ENCODE measurements at regions not wholly inside any gene's neighbourhood (a gene's known extent, or its start where the extent isn't known, plus 50 kb on each side); places are given as distances from the start of the nearest gene placed in this dataset.
"Not testable (repeated sequence)": the region's sequence is repeated elsewhere in the genome, so short reads cannot be mapped to it uniquely, and the experiment has no call there.

- H3K18ac ChIP-seq (ENCODE audit: low read depth in 1 of 2, low read length in 2 of 2) = no peak overlapping the region
- H3K4me3 ChIP-seq (ENCODE audit: insufficient read depth in 1 of 2, low read depth in 1 of 2, low read length in 2 of 2) = no peak overlapping the region
- H2AFZ ChIP-seq (ENCODE audit: low read depth, low read length) = no peak overlapping the region
- no peaks in the 10 kb centered on the region for H3K4me1 ChIP-seq (ENCODE audit: control insufficient read depth, insufficient read depth, low read depth, low read length)
- no peak overlapping the region for H2AK5ac ChIP-seq (ENCODE audit: low read length, severe bottlenecking)
- DNase-seq = no peak
- H3K36me3 ChIP-seq (ENCODE audit: control insufficient read depth in 1 of 2, insufficient read depth in 2 of 2, low read depth in 1 of 2, low read length in 2 of 2) = no peaks in the 10 kb centered on the region
- H3K4me2 ChIP-seq (ENCODE audit: low read length, poor library complexity, severe bottlenecking) = no peak overlapping the region
- no peak overlapping the region for H3K27ac ChIP-seq (ENCODE audit: low read length, poor library complexity, severe bottlenecking)
- no peak overlapping the region for H3K14ac ChIP-seq (ENCODE audit: low read length in 2 of 2)
- H2BK5ac ChIP-seq (ENCODE audit: low read depth, low read length, poor library complexity, severe bottlenecking) = no peak overlapping the region
- no peak overlapping the region for H2BK12ac ChIP-seq (ENCODE audit: low read length in 2 of 2)
- H2BK120ac ChIP-seq (ENCODE audit: low read depth, low read length) = no peak overlapping the region
- H3K9ac ChIP-seq (ENCODE audit: low read length) = no peak overlapping the region
- H3K23ac ChIP-seq (ENCODE audit: low read length in 2 of 2) = no peak overlapping the region
- H3K9me3 ChIP-seq (ENCODE audit: control insufficient read depth, low read length) = peaks cover 9% of the 10 kb centered on the region
- H2BK15ac ChIP-seq (ENCODE audit: low read depth, poor library complexity, severe bottlenecking) = no peak overlapping the region
- no peak overlapping the region for H4K8ac ChIP-seq (ENCODE audit: low read length)
- H4K91ac ChIP-seq (ENCODE audit: low read length) = no peak overlapping the region
- H3K27me3 ChIP-seq (ENCODE audit: control insufficient read depth in 1 of 2, insufficient read depth in 1 of 2, low read length in 2 of 2) = no peaks in the 10 kb centered on the region
- no peak overlapping the region for H3K4ac ChIP-seq (ENCODE audit: low read depth in 1 of 2, low read length in 2 of 2)
- H3K79me1 ChIP-seq (replicated peaks; ENCODE audit: low read length, poor library complexity, severe bottlenecking) = no peaks in the 10 kb centered on the region
- no CpG with 5 or more reads among the region's 1 CpG for WGBS
These were observed 162.6 kb downstream of the MMUT start for GRCh38 chr6:49300443-49300842.

DNA sequence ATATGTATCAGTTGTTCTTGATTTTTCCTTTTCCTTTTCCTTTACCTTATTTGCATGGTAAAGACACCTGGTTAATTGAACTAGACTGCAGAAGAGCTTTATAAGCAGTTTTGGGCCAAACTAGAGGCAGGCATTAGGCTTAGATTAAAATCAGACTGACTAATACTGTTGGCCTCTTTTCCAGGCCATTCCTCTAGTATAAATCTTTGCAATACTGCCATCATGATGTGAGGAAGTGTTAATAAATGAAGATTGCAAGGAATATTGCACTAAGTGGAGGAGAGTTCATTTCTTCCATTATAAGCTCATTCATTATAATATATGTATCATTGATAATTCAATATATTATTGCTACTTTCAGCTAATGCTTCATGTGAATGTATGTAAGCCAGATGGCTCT, 163.8 kb downstream of the MMUT start:
- H3K9me3 ChIP-seq (ENCODE audit: control insufficient read depth, low read length) = peaks cover 9% of the 10 kb centered on the region
- no peaks in the 10 kb centered on the region for H3K36me3 ChIP-seq (ENCODE audit: control insufficient read depth in 1 of 2, insufficient read depth in 2 of 2, low read depth in 1 of 2, low read length in 2 of 2)
- no peak overlapping the region for H3K27ac ChIP-seq (ENCODE audit: low read length, poor library complexity, severe bottlenecking)
- H3K4me2 ChIP-seq (ENCODE audit: low read length, poor library complexity, severe bottlenecking) = no peak overlapping the region
- H2BK12ac ChIP-seq (ENCODE audit: low read length in 2 of 2) = no peak overlapping the region
- H2BK5ac ChIP-seq (ENCODE audit: low read depth, low read length, poor library complexity, severe bottlenecking) = no peak overlapping the region
- H3K4ac ChIP-seq (ENCODE audit: low read depth in 1 of 2, low read length in 2 of 2) = no peak overlapping the region
- no peak overlapping the region for H4K8ac ChIP-seq (ENCODE audit: low read length)
- peak; percentile 16 for DNase-seq
- H4K91ac ChIP-seq (ENCODE audit: low read length) = no peak overlapping the region
- no peak overlapping the region for H3K4me3 ChIP-seq (ENCODE audit: insufficient read depth in 1 of 2, low read depth in 1 of 2, low read length in 2 of 2)
- H2AFZ ChIP-seq (ENCODE audit: low read depth, low read length) = no peak overlapping the region
- no peak overlapping the region for H2BK120ac ChIP-seq (ENCODE audit: low read depth, low read length)
- H3K4me1 ChIP-seq (ENCODE audit: control insufficient read depth, insufficient read depth, low read depth, low read length) = no peaks in the 10 kb centered on the region
- H2BK15ac ChIP-seq (ENCODE audit: low read depth, poor library complexity, severe bottlenecking) = no peak overlapping the region
- no peak overlapping the region for H3K23ac ChIP-seq (ENCODE audit: low read length in 2 of 2)
- H3K14ac ChIP-seq (ENCODE audit: low read length in 2 of 2) = no peak overlapping the region
- H3K18ac ChIP-seq (ENCODE audit: low read depth in 1 of 2, low read length in 2 of 2) = no peak overlapping the region
- no peak overlapping the region for H2AK5ac ChIP-seq (ENCODE audit: low read length, severe bottlenecking)
- H3K9ac ChIP-seq (ENCODE audit: low read length) = no peak overlapping the region
- no peaks in the 10 kb centered on the region for H3K79me1 ChIP-seq (replicated peaks; ENCODE audit: low read length, poor library complexity, severe bottlenecking)
- no peaks in the 10 kb centered on the region for H3K27me3 ChIP-seq (ENCODE audit: control insufficient read depth in 1 of 2, insufficient read depth in 1 of 2, low read length in 2 of 2)

DNA sequence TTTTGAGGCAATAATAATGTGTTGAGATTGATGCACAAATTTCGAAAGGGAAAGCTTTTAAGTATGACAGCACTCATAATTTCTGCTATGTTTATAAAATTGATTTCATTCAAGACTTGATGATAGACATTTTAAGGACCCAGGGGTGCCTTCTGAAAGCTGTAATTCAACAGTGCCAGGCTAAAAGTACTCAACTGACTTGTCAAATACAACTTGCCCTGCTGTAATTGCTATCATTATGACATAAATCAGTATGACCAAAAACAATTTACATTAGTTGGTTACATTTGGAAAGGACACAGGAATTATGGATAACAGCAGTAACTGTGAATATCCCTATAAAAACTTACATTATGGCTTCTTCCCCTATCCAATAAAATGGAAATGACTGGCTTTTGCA, 178.9 kb downstream of the MMUT start:
- Histone ChIP-seq H3K9me3 (ENCODE audit: control insufficient read depth, low read length) (no peaks in the 10 kb centered on the region), H3K9ac (ENCODE audit: low read length) (no peak overlapping the region), H3K27me3 (ENCODE audit: control insufficient read depth in 1 of 2, insufficient read depth in 1 of 2, low read length in 2 of 2) (no peaks in the 10 kb centered on the region), H3K79me1 (replicated peaks; ENCODE audit: low read length, poor library complexity, severe bottlenecking) (no peaks in the 10 kb centered on the region), H2BK12ac (ENCODE audit: low read length in 2 of 2) (no peak overlapping the region), H3K36me3 (ENCODE audit: control insufficient read depth in 1 of 2, insufficient read depth in 2 of 2, low read depth in 1 of 2, low read length in 2 of 2) (no peaks in the 10 kb centered on the region), H2BK5ac (ENCODE audit: low read depth, low read length, poor library complexity, severe bottlenecking) (no peak overlapping the region), H3K18ac (ENCODE audit: low read depth in 1 of 2, low read length in 2 of 2) (no peak overlapping the region), H2AK5ac (ENCODE audit: low read length, severe bottlenecking) (no peak overlapping the region), H3K27ac (ENCODE audit: low read length, poor library complexity, severe bottlenecking) (no peak overlapping the region), H3K4me1 (ENCODE audit: control insufficient read depth, insufficient read depth, low read depth, low read length) (no peaks in the 10 kb centered on the region), H3K14ac (ENCODE audit: low read length in 2 of 2) (no peak overlapping the region), H3K4me2 (ENCODE audit: low read length, poor library complexity, severe bottlenecking) (no peak overlapping the region), H3K23ac (ENCODE audit: low read length in 2 of 2) (no peak overlapping the region), H4K8ac (ENCODE audit: low read length) (no peak overlapping the region), H2AFZ (ENCODE audit: low read depth, low read length) (no peak overlapping the region), H2BK120ac (ENCODE audit: low read depth, low read length) (no peak overlapping the region), H2BK15ac (ENCODE audit: low read depth, poor library complexity, severe bottlenecking) (no peak overlapping the region), H3K4ac (ENCODE audit: low read depth in 1 of 2, low read length in 2 of 2) (no peak overlapping the region), H3K4me3 (ENCODE audit: insufficient read depth in 1 of 2, low read depth in 1 of 2, low read length in 2 of 2) (no peak overlapping the region), H4K91ac (ENCODE audit: low read length) (no peak overlapping the region)
- DNase-seq = no peak
- WGBS = 80% methylated on average over 1 of the region's 1 CpG

GRCh38 chr6:49274809-49275769, 188.0 kb downstream of the MMUT start:
- H3K4me1 ChIP-seq (ENCODE audit: control insufficient read depth, insufficient read depth, low read depth, low read length); H3K18ac ChIP-seq (ENCODE audit: low read depth in 1 of 2, low read length in 2 of 2); H3K9ac ChIP-seq (ENCODE audit: low read length); H3K27me3 ChIP-seq (ENCODE audit: control insufficient read depth in 1 of 2, insufficient read depth in 1 of 2, low read length in 2 of 2); H3K23ac ChIP-seq (ENCODE audit: low read length in 2 of 2); H2BK120ac ChIP-seq (ENCODE audit: low read depth, low read length); H2BK5ac ChIP-seq (ENCODE audit: low read depth, low read length, poor library complexity, severe bottlenecking); H2AK5ac ChIP-seq (ENCODE audit: low read length, severe bottlenecking); H3K36me3 ChIP-seq (ENCODE audit: control insufficient read depth in 1 of 2, insufficient read depth in 2 of 2, low read depth in 1 of 2, low read length in 2 of 2); H2AFZ ChIP-seq (ENCODE audit: low read depth, low read length); H2BK12ac ChIP-seq (ENCODE audit: low read length in 2 of 2); H3K9me3 ChIP-seq (ENCODE audit: control insufficient read depth, low read length); H3K4me3 ChIP-seq (ENCODE audit: insufficient read depth in 1 of 2, low read depth in 1 of 2, low read length in 2 of 2); H4K8ac ChIP-seq (ENCODE audit: low read length); H3K4me2 ChIP-seq (ENCODE audit: low read length, poor library complexity, severe bottlenecking); H2BK15ac ChIP-seq (ENCODE audit: low read depth, poor library complexity, severe bottlenecking); H3K4ac ChIP-seq (ENCODE audit: low read depth in 1 of 2, low read length in 2 of 2); H3K79me1 ChIP-seq (replicated peaks; ENCODE audit: low read length, poor library complexity, severe bottlenecking); DNase-seq; H3K27ac ChIP-seq (ENCODE audit: low read length, poor library complexity, severe bottlenecking): not testable (repeated sequence)
- Histone ChIP-seq H3K14ac (ENCODE audit: low read length in 2 of 2) (peak overlapping the region in 1 of 2 experiments; percentile 32), H4K91ac (ENCODE audit: low read length) (peak overlapping the region; percentile 2)
- 84% methylated on average over 27 of the region's 27 CpGs for WGBS
